Neural cell (in vitro differentiated cells): ENCODE measurements at regions not wholly inside any gene's neighbourhood (a gene's known extent, or its start where the extent isn't known, plus 50 kb on each side); places are given as distances from the start of the nearest gene placed in this dataset.

Experiments
- H2AFZ ChIP-seq: fragments of 200-600, 300-800 bp; sonication (generic), shearing (Covaris generic); 2 replicates; pipeline ENCODE4 v1.6.0; 2014; ENCODE audit warnings: low read depth, mild to moderate bottlenecking, antibody characterized with exemption, low read length, moderate library complexity
- H3F3A ChIP-seq: fragments of 200-600 bp; shearing (Covaris generic); 2 replicates; pipeline ENCODE4 v1.6.1; 2016; ENCODE audit warnings: mild to moderate bottlenecking, moderate library complexity, mixed read lengths, antibody characterized with exemption, low read length; ENCODE audit not compliant: insufficient read depth, poor library complexity, severe bottlenecking
- H3K27ac ChIP-seq: fragments of 200-600, 300-800 bp; sonication (generic), shearing (Covaris generic); 2 replicates; pipeline ENCODE4 v1.5.1; 2014; ENCODE audit warnings: mild to moderate bottlenecking, low read length, moderate library complexity
- H3K27me3 ChIP-seq: fragments of 300-800, 200-600 bp; sonication (generic), shearing (Covaris generic); 2 replicates; pipeline ENCODE4 v1.6.0; 2014; ENCODE audit warnings: mild to moderate bottlenecking, low read depth, low read length, moderate library complexity; ENCODE audit not compliant: insufficient read depth
- H3K36me3 ChIP-seq: fragments of 300-800, 200-600 bp; sonication (generic), shearing (Covaris generic); 2 replicates; pipeline ENCODE4 v1.5.1; 2014; ENCODE audit warnings: mild to moderate bottlenecking, antibody characterized with exemption, low read length, moderate library complexity; ENCODE audit not compliant: insufficient read depth
- H3K4me2 ChIP-seq: fragments of 300-800, 200-600 bp; sonication (generic), shearing (Covaris generic); 2 replicates; pipeline ENCODE4 v1.6.0; 2014; ENCODE audit warnings: mild to moderate bottlenecking, low read length
- H3K4me3 ChIP-seq: fragments of 300-800, 200-600 bp; sonication (generic), shearing (Covaris generic); 2 replicates; pipeline ENCODE4 v1.5.1; 2014; ENCODE audit warnings: mild to moderate bottlenecking, low read length, moderate library complexity
- H3K79me2 ChIP-seq: fragments of 200-600 bp; shearing (Covaris generic); replicated peaks from 2 replicates; pipeline ENCODE4 v1.6.0; 2014; ENCODE audit warnings: mild to moderate bottlenecking, low read length, moderate library complexity; ENCODE audit not compliant: insufficient read depth
- H3K9ac ChIP-seq: fragments of 300-800, 200-600 bp; sonication (generic), shearing (Covaris generic); 2 replicates; pipeline ENCODE4 v1.6.1; 2016; ENCODE audit warnings: mild to moderate bottlenecking, low read length, mixed read lengths
- H3K9me2 ChIP-seq: fragments of 200-600 bp; shearing (Covaris generic); 2 replicates; pipeline ENCODE4 v1.6.1; 2016; ENCODE audit warnings: mild to moderate bottlenecking, low read length, mixed read lengths; ENCODE audit not compliant: insufficient read depth
- H3K9me3 ChIP-seq: fragments of 200-600, 300-800 bp; sonication (generic), shearing (Covaris generic); 2 replicates; pipeline ENCODE4 v1.6.1; 2016; ENCODE audit warnings: mild to moderate bottlenecking, mixed run types, low read length, moderate library complexity, mixed read lengths
- H4K20me1 ChIP-seq: fragments of 200-600 bp; shearing (Covaris generic); 2 replicates; pipeline ENCODE4 v1.6.1; 2016; ENCODE audit warnings: mild to moderate bottlenecking, mixed run types; ENCODE audit not compliant: insufficient read depth
- CTCF ChIP-seq: fragments of 450-650 bp; IDR thresholded peaks from 2 replicates; pipeline ENCODE4 v1.5.1; 2014; ENCODE audit warnings: antibody characterized with exemption, mild to moderate bottlenecking, moderate library complexity; ENCODE audit not compliant: poor library complexity, severe bottlenecking
- EP300 ChIP-seq: fragments of 450-650 bp; conservative IDR thresholded peaks from 2 replicates; pipeline ENCODE4 v1.6.1; 2014; ENCODE audit warnings: antibody characterized with exemption, mild to moderate bottlenecking, moderate library complexity; ENCODE audit not compliant: poor library complexity, severe bottlenecking
- EZH2 ChIP-seq: fragments of 200-600, 300-800 bp; shearing (Covaris generic), sonication (generic); IDR thresholded peaks from 2 replicates; pipeline ENCODE4 v1.6.1; 2014; ENCODE audit warnings: antibody characterized with exemption, low read length, borderline replicate concordance, mild to moderate bottlenecking; ENCODE audit not compliant: insufficient read depth, poor library complexity, severe bottlenecking
- MXI1 ChIP-seq: fragments of 450-650 bp; conservative IDR thresholded peaks from 2 replicates; pipeline ENCODE4 v1.6.1; 2014; ENCODE audit warnings: antibody characterized with exemption, mild to moderate bottlenecking; ENCODE audit not compliant: poor library complexity, severe bottlenecking
- POLR2AphosphoS5 ChIP-seq: IDR thresholded peaks from 2 replicates; pipeline ENCODE4 v1.6.1; 2012
- RAD21 ChIP-seq: fragments of 450-650 bp; conservative IDR thresholded peaks from 2 replicates; pipeline ENCODE4 v1.6.1; 2014; ENCODE audit warnings: antibody characterized with exemption, mild to moderate bottlenecking, moderate library complexity
- REST ChIP-seq: IDR thresholded peaks from 2 replicates; pipeline ENCODE4 v1.6.1; 2012; ENCODE audit warnings: borderline replicate concordance
- SMC3 ChIP-seq: fragments of 450-650 bp; conservative IDR thresholded peaks from 2 replicates; pipeline ENCODE4 v1.6.1; 2014; ENCODE audit warnings: antibody characterized with exemption, mild to moderate bottlenecking, moderate library complexity; ENCODE audit not compliant: poor library complexity
- TAF1 ChIP-seq: IDR thresholded peaks from 2 replicates; pipeline ENCODE4 v1.6.1; 2012; ENCODE audit warnings: low read depth

DNA sequence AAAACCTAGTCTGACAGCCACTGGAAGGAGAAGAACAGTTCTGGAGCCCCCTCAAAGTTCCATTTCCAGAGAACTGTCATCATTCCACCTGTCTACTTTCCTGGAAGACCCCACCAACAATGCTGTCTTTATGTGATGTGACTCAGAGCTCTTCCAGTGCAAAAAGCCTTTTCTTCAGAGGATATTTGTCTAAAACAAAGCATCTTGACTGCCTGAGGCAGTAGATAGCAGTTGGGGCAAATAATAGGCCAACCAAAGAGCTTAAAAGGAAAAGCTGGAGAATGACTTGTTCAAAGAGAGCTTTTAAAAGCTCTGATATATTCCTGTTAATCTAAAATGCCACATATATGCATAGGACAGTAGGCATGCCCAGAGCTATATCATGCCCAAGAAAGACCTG, 62.6 kb downstream of the MIS18A start:
- Histone ChIP-seq H4K20me1 (no peaks in the 10 kb centered on the region), H3K27me3 (no peaks in the 10 kb centered on the region), H3K27ac (no peak overlapping the region), H3K9ac (no peak overlapping the region), H3K4me3 (no peak overlapping the region), H3K9me3 (no peaks in the 10 kb centered on the region), H3K79me2 (no peaks in the 10 kb centered on the region), H3K9me2 (no peaks in the 10 kb centered on the region), H3F3A (no peaks in the 10 kb centered on the region), H2AFZ (no peak overlapping the region), H3K4me2 (no peak overlapping the region), H3K36me3 (no peaks in the 10 kb centered on the region)
- TF ChIP-seq MXI1: no peak
- no peak for TF ChIP-seq EZH2
- no peak for TF ChIP-seq RAD21
- TF ChIP-seq TAF1: no peak
- TF ChIP-seq SMC3: no peak
- no peak for TF ChIP-seq REST

GRCh38 chr21:32215306-32215685, 63.6 kb downstream of the MIS18A start:
- no peak for TF ChIP-seq RAD21
- no peak for TF ChIP-seq REST
- no peak for TF ChIP-seq MXI1
- TF ChIP-seq TAF1: no peak
- no peak for TF ChIP-seq POLR2AphosphoS5
- TF ChIP-seq SMC3: no peak
- TF ChIP-seq EP300: no peak
- no peak for TF ChIP-seq EZH2
- TF ChIP-seq CTCF: no peak
- Histone ChIP-seq H3F3A (no peaks in the 10 kb centered on the region), H3K27me3 (no peaks in the 10 kb centered on the region), H3K79me2 (no peaks in the 10 kb centered on the region), H3K9ac (no peak overlapping the region), H2AFZ (no peak overlapping the region), H3K27ac (no peak overlapping the region), H3K4me3 (no peak overlapping the region), H3K36me3 (no peaks in the 10 kb centered on the region), H4K20me1 (no peaks in the 10 kb centered on the region), H3K4me2 (no peak overlapping the region), H3K9me3 (no peaks in the 10 kb centered on the region), H3K9me2 (no peaks in the 10 kb centered on the region)
